HepG2 (cell line): ENCODE measurements at regions not wholly inside any gene's neighbourhood (a gene's known extent, or its start where the extent isn't known, plus 50 kb on each side); places are given as distances from the start of the nearest gene placed in this dataset.

Experiments used
- CBX5 ChIP-seq: sonication (generic); formaldehyde crosslinking; IDR thresholded peaks from 2 replicates; pipeline ENCODE4 v1.4.0; 2020; ENCODE audit warnings: missing genetic modification reagents, borderline replicate concordance
- GATAD1 ChIP-seq: IDR thresholded peaks from 2 replicates; pipeline ENCODE4 v1.6.1; 2016; ENCODE audit warnings: missing genetic modification reagents, missing compliant biosample characterization
- TEF ChIP-seq: sonication (generic); formaldehyde crosslinking; IDR thresholded peaks from 2 replicates; pipeline ENCODE4 v1.5.0; 2020; ENCODE audit warnings: missing genetic modification reagents
- ZNF280B ChIP-seq: sonication (generic); formaldehyde crosslinking; IDR thresholded peaks from 2 replicates; pipeline ENCODE4 v1.5.0; 2020; ENCODE audit warnings: missing genetic modification reagents, mild to moderate bottlenecking, borderline replicate concordance
- ZNF292 ChIP-seq: sonication (generic); formaldehyde crosslinking; IDR thresholded peaks from 2 replicates; pipeline ENCODE4 v1.8.1; 2022; ENCODE audit warnings: mild to moderate bottlenecking, low read depth, missing genetic modification reagents, borderline replicate concordance
- ZNF318 ChIP-seq: sonication (generic); formaldehyde crosslinking; IDR thresholded peaks from 2 replicates; pipeline ENCODE4 v1.4.0; 2020; ENCODE audit warnings: mild to moderate bottlenecking, missing genetic modification reagents
- ZNF354B ChIP-seq: sonication (generic); formaldehyde crosslinking; IDR thresholded peaks from 2 replicates; pipeline ENCODE4 v1.8.0; 2022; ENCODE audit warnings: mild to moderate bottlenecking, missing genetic modification reagents
- ZNF407 ChIP-seq: sonication (generic); formaldehyde crosslinking; IDR thresholded peaks from one replicate; pipeline ENCODE4 v1.5.1; 2020; ENCODE audit warnings: mild to moderate bottlenecking, missing genetic modification reagents; ENCODE audit errors: not compliant biosample characterization

DNA sequence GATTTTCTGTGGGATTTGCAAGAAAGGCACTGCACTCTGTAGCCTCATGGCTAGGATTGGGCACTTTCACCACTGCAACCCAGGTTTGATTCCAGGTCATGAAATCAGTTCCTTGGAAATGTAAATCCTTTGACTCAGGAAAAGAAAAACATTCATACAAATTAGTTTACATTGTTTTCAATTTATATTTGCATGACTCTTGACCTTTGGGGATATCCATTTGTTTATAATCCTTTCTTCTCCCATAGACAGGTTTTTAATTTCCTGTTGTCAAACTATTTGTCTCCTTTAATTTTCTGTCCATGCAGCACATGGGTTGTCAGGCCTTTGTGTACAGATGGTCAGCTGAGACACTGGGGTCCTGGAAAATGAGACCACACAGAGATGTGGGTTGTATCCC lies 801.5 kb downstream of the NR2F1-AS1 start (continued):
- TF ChIP-seq ZNF407 (CRISPR knock-in tag) (no peak), TEF (no peak), CBX5 (no peak), ZNF292 (CRISPR knock-in tag) (no peak), GATAD1 (CRISPR knock-in tag) (no peak), ZNF318 (CRISPR knock-in tag) (no peak), ZNF354B (CRISPR knock-in tag) (no peak), ZNF280B (CRISPR knock-in tag) (no peak)
- TF ChIP-seq, all 625 proteins: peak for 0
